COR-L47 (cell line): ENCODE measurements at regions not wholly inside any gene's neighbourhood (a gene's known extent, or its start where the extent isn't known, plus 50 kb on each side); places are given as distances from the start of the nearest gene placed in this dataset.
"Not testable (repeated sequence)": the region's sequence is repeated elsewhere in the genome, so short reads cannot be mapped to it uniquely, and the experiment has no call there.

Source experiments
- DNase-seq: peaks from one replicate; lab custom pipeline; 2025; lab: John Stamatoyannopoulos, UW

- no peak for DNase-seq
These were observed 169.9 kb downstream of the CPE start for GRCh38 chr4:165548702-165549101.

DNA sequence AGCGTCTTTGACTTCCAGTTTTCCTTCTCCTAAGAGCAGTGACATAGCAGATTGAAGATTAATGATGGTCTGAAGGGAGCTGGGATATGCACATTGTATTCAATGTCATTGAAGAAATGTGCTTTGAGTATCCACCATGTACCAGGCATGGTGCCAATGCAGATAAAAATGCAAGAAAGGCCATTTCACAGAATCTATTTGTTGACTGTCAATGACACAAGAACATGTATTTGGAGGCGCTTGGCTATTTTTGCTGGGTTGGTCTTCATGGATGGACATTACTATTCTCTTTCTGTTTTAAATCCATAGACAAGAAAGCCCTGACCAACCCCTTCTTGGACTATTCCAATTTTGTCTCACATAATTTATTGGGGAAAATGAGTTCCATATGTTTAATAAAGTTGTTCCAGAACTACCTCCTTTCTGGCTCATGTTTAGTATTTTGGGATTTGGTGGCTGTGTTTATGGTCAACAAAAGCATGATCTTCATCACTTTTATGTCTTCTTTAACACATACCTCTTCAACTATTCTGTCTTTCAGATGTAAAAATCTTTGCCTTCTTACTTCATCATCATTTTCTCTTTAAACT is 174.5 kb downstream of the CPE start:
- DNase-seq = no peak

- no peak for DNase-seq
These were observed 176.5 kb downstream of the CPE start for GRCh38 chr4:165555302-165555701.

GRCh38 chr4:165556383-165556782 is 177.6 kb downstream of the CPE start:
- no peak for DNase-seq

DNA sequence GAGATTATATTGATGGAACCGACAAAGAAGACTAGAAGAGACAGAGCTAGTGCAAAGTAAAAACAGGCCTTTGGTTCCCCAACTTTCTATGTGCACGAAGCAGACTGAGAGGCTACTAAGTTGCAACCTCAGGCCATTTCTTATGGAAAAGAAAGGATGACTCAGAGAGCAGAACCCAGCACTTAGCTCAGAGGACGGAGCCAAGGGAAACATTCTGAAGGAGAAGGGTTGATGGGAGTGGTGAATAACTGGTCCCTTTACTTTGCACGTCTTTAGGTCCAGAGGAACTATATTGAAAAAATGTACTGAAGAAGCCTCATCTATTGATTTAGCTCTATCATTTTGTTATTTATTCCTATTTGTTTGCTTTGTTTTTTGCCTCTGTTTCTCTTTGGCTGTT is 182.1 kb downstream of the CPE start:
- no peak for DNase-seq

GRCh38 chr4:165563851-165564250 is 185.0 kb downstream of the CPE start:
- DNase-seq = no peak

- DNase-seq = no peak
These were observed 190.2 kb downstream of the CPE start for GRCh38 chr4:165569031-165569430.

GRCh38 chr4:165571476-165571875 is 192.7 kb downstream of the CPE start:
- not testable (repeated sequence) for DNase-seq

DNA sequence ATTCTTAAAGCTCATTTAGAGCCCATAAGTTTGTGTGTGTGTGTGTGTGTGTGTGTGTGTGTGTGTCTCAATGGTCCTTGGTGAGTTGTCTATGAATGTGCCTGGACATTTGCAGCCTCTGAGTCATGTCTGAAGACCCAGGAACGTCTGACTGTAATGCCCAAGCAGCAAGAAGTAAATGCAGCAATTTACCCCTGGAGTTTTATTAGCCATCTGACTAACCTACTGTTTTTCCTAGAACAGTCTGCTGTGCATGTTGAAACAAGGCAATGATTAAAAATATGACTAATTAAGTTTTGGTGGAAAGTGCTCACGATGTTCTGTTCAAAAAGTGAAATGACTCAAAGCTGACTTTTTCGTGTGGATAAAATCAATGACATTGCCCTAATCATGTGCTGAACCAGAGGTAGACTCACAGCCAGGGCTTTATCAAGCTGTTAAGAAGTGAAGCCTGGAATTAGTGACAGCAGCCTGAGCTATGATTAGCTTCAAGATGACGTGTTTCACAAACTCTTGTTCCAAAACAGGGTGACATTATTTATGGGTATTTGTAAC is 201.6 kb downstream of the CPE start:
- no peak for DNase-seq

DNA sequence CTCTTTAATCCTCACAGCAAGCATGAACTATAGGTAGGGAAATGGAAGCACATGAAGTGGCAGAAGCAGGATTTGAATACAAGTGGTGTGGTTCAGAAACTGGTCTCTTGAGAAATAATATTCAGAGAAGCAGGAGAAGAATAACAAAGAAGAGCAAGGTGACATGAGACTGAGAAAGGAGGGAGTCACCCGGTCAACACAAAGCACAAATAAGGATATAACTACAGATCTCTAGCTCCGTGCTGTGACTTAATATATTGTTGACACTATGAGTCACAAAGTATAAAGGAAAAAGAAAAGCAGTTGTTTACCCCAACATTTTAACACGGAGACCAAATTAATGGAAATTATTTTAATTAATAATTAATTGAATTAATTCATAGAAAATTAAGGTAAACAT is 204.5 kb downstream of the CPE start:
- DNase-seq = no peak

- no peak for DNase-seq
These were observed 206.1 kb downstream of the CPE start for GRCh38 chr4:165584916-165585315.

GRCh38 chr4:165588534-165589315 is 209.9 kb downstream of the CPE start:
- no peak for DNase-seq

GRCh38 chr4:165592386-165592785 is 213.6 kb downstream of the CPE start:
- DNase-seq = no peak

GRCh38 chr4:165597581-165598480 is 219.0 kb downstream of the CPE start:
- no peak for DNase-seq

DNA sequence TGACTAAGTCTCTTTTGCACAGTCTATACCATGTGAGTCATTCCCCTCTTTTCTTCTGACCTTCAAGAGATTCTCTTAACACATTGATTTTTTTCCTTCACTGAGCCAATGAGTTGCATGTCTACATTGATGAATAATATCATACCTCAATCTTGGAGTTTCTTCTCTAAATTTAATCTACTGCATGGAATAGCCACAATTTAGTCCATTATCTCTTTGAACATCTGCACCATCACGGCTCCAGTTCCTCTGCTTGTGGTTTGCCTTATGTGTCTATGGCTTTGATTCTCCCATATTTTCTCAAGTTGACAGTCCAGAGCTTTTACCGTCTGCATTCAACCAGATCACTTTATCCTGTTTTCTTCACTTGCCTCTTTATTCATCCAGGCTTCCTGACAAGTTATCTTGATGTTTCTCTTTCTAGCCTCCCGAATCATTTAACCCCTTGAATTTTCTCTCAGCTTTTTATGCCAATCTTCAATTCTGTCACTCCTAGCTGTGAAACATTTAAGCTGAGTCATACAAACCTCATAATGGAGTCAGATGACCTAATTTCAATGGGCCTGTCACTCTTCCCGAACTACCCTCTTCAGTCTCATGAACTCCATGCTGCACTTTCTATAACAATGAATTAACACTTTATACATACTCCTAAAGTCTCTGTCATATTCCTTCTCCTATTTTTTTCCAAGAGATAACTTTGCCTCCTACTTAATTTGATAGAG is 222.3 kb downstream of the CPE start:
- DNase-seq = no peak

- no peak for DNase-seq
These were observed 223.8 kb downstream of the CPE start for GRCh38 chr4:165602621-165603020.

GRCh38 chr4:165604181-165604580 is 225.4 kb downstream of the CPE start:
- DNase-seq = no peak

DNA sequence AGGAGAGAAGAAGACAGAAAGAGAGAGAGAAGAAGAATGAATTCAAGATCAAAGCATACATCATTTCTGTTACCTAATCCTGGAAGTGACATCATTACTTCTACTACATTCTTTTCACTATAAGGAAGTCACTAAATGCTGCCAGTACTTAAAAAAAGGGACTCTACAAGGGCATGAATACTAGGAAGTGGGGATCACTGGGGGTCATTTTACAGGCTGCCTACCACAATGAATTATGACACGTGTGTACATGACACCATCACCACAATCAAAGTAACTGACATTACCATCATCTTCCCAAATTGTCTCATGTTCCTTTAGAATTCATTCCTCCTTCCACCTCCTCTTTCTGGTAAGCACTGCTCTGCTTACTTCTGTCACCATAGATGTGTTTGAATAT is 227.0 kb downstream of the CPE start:
- no peak for DNase-seq

DNA sequence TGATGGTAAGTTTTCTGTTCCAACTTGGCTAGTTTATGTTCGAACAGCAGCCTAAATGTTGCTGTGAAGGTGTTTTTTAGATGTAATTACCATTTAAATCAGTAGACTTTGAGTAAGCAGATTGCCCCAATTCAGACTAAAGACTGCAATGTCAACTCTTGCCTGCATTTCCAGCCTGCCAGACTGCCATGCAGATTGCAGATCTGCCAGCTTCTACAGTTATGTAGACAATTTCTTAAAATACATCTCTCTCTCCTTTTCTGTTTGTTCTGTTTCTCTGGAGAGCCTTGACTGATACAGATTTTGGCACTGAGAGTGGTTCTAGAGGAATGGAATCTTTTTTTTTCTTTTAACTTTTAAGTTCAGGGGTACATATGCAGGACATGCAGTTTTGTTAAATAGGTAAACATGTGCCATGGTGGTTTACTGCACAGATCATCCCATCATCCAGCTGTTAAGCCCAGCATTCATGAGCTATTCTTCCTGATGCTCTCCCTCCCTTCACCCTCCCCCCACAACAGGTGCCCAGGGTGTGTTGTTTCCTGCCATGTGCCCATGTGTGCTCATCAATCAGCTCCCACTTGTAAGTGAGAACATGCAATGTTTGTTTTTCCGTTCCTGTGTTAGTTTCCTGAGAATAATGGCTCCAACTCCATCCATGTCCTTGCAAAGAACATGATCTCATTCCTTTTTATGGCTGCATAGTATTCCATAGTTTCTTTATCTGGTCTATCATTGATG is 227.8 kb downstream of the CPE start:
- no peak for DNase-seq

- no peak for DNase-seq
These were observed 230.8 kb downstream of the CPE start for GRCh38 chr4:165609653-165610052.
